Ishikawa (cell line): ENCODE measurements at regions not wholly inside any gene's neighbourhood (a gene's known extent, or its start where the extent isn't known, plus 50 kb on each side); places are given as distances from the start of the nearest gene placed in this dataset.

Experiments
- CEBPB ChIP-seq: IDR thresholded peaks from 2 replicates; pipeline ENCODE4 v1.6.1; 2012
- CREB1 ChIP-seq: IDR thresholded peaks from 2 replicates; pipeline ENCODE4 v1.6.1; 2012; ENCODE audit warnings: low read depth
- EGR1 ChIP-seq: IDR thresholded peaks from 2 replicates; pipeline ENCODE4 v1.6.1; 2012
- EP300 ChIP-seq: IDR thresholded peaks from 2 replicates; pipeline ENCODE4 v1.6.1; 2012; ENCODE audit warnings: borderline replicate concordance
- FOXM1 ChIP-seq: IDR thresholded peaks from 2 replicates; pipeline ENCODE4 v1.6.1; 2012; ENCODE audit warnings: low read depth, borderline replicate concordance
- MAX ChIP-seq: IDR thresholded peaks from 2 replicates; pipeline ENCODE4 v1.6.1; 2012
- NFIC ChIP-seq: IDR thresholded peaks from 2 replicates; pipeline ENCODE4 v1.6.1; 2012
- RAD21 ChIP-seq: IDR thresholded peaks from 2 replicates; pipeline ENCODE4 v1.6.1; 2012; ENCODE audit warnings: low read depth
- TAF1 ChIP-seq: IDR thresholded peaks from 2 replicates; pipeline ENCODE4 v1.6.1; 2012; ENCODE audit warnings: low read depth, mild to moderate bottlenecking
- TCF12 ChIP-seq: IDR thresholded peaks from 2 replicates; pipeline ENCODE4 v1.6.1; 2012; ENCODE audit warnings: low read depth
- TEAD4 ChIP-seq: IDR thresholded peaks from 2 replicates; pipeline ENCODE4 v1.6.1; 2012
- USF1 ChIP-seq: IDR thresholded peaks from 2 replicates; pipeline ENCODE4 v1.6.1; 2012
- YY1 ChIP-seq: IDR thresholded peaks from 2 replicates; pipeline ENCODE4 v1.6.1; 2012; ENCODE audit warnings: low read depth
- ZBTB7A ChIP-seq: IDR thresholded peaks from 2 replicates; pipeline ENCODE4 v1.6.1; 2012; ENCODE audit warnings: low read depth
- TF ChIP-seq, protein P1 (sequence below): IDR thresholded peaks from 2 replicates; pipeline ENCODE4 v1.6.1; 2012; ENCODE audit warnings: low read depth, mild to moderate bottlenecking

DNA sequence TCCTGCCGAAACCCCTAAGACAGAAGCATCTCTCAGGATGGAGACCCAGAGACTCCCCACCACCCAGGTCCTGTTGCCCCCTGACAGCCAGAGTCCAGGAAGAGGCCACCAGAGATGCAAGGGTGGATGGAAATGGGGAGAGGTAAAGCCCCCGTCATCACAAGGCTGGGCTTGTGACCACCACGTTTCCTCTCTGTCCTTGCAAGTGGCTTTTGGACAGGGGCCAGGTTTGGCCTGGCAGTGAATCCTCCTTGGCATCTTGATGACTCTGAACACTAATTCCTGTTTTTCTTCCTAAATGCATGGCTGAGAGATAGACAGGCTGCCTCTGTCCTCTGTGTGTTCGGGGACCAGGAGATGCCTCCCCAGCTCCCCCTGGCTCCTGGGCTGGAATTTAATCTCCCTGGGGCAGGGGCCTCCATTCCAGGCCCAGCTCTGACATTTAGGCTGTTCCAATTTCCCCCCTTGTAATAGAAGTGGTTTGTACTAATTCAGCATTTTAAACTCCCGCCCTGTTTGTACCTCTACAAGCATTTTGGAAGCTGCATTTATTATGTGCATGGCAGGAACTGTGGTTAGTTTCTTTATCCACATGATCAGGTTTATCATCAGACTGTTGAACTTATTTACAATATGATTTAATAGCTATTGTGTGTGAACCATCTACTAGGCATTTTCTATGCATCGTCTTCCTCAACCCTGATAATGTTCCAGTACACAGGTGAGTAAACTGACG is 116.1 kb upstream of the IRX6 start:
- no peak for TF ChIP-seq CEBPB
- TF ChIP-seq FOXM1: no peak
- TF ChIP-seq NFIC: no peak
- no peak for TF ChIP-seq MAX
- TF ChIP-seq YY1: no peak
- TF ChIP-seq ZBTB7A: no peak
- no peak for TF ChIP-seq USF1
- no peak for TF ChIP-seq EP300
- TF ChIP-seq, protein P1, sequence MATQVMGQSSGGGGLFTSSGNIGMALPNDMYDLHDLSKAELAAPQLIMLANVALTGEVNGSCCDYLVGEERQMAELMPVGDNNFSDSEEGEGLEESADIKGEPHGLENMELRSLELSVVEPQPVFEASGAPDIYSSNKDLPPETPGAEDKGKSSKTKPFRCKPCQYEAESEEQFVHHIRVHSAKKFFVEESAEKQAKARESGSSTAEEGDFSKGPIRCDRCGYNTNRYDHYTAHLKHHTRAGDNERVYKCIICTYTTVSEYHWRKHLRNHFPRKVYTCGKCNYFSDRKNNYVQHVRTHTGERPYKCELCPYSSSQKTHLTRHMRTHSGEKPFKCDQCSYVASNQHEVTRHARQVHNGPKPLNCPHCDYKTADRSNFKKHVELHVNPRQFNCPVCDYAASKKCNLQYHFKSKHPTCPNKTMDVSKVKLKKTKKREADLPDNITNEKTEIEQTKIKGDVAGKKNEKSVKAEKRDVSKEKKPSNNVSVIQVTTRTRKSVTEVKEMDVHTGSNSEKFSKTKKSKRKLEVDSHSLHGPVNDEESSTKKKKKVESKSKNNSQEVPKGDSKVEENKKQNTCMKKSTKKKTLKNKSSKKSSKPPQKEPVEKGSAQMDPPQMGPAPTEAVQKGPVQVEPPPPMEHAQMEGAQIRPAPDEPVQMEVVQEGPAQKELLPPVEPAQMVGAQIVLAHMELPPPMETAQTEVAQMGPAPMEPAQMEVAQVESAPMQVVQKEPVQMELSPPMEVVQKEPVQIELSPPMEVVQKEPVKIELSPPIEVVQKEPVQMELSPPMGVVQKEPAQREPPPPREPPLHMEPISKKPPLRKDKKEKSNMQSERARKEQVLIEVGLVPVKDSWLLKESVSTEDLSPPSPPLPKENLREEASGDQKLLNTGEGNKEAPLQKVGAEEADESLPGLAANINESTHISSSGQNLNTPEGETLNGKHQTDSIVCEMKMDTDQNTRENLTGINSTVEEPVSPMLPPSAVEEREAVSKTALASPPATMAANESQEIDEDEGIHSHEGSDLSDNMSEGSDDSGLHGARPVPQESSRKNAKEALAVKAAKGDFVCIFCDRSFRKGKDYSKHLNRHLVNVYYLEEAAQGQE: no peak
- no peak for TF ChIP-seq TAF1
- TF ChIP-seq EGR1: no peak

DNA sequence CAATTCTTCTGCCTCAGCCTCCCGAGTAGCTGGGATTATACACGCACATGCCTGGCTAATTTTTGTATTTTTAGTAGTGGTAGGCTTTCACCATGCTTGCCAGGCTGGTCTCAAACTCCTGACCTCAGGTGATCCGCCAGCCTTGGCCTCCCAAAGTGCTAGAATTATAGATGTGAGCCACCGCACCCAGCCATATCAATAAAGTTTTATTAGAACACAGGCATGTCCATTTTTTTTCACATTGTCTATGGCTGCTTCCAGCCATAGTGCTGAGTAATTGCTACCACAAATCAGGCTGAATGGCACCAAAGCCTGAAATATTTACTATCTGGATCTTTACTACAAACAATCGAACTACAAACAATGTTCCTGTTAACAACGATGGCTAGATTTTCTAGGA is 114.4 kb upstream of the IRX6 start:
- TF ChIP-seq, protein P1: no peak
- TF ChIP-seq TAF1 (no peak), USF1 (no peak), RAD21 (no peak), MAX (no peak), FOXM1 (no peak), EGR1 (no peak), TEAD4 (no peak), CEBPB (no peak), TCF12 (no peak), CREB1 (no peak)

DNA sequence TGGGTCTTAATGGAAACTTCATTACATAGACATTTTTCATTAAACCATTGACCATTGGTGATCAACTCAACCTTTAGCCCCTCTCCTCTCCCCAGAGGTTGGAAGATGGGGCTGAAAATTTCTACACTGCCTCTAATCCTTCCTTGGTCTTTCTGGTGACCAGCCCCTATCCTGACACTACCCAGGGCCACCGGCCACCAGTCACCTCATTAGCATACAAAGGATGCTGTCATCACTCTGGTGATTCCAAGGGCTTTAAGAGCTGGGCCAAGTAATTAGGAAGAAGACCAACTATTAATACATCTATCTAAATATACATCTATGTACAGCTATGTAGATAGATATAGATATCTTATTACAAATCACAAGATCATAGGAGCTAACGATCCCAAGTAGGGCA is 111.2 kb upstream of the IRX6 start:
- TF ChIP-seq CREB1: no peak
- no peak for TF ChIP-seq EGR1
- TF ChIP-seq EP300: no peak
- TF ChIP-seq RAD21: no peak
- TF ChIP-seq FOXM1: no peak
- no peak for TF ChIP-seq TCF12
- no peak for TF ChIP-seq CEBPB
- no peak for TF ChIP-seq USF1
- TF ChIP-seq TEAD4: no peak
- TF ChIP-seq, protein P1: no peak
- TF ChIP-seq NFIC: no peak
- no peak for TF ChIP-seq ZBTB7A
- no peak for TF ChIP-seq MAX
- TF ChIP-seq TAF1: no peak
- TF ChIP-seq YY1: no peak

GRCh38 chr16:55214412-55214811 is 109.6 kb upstream of the IRX6 start:
- no peak for TF ChIP-seq YY1
- no peak for TF ChIP-seq TCF12
- no peak for TF ChIP-seq CEBPB
- no peak for TF ChIP-seq NFIC
- TF ChIP-seq EP300: no peak
- TF ChIP-seq USF1: no peak
- no peak for TF ChIP-seq ZBTB7A
- TF ChIP-seq FOXM1: no peak
- no peak for TF ChIP-seq CREB1
- TF ChIP-seq, protein P1: no peak
- TF ChIP-seq EGR1: no peak
- no peak for TF ChIP-seq MAX
- no peak for TF ChIP-seq RAD21
- TF ChIP-seq TAF1: no peak
